ENCODE measurements at regions not wholly inside any gene's neighbourhood (a gene's known extent, or its start where the extent isn't known, plus 50 kb on each side); places are given as distances from the start of the nearest gene placed in this dataset.

DNA sequence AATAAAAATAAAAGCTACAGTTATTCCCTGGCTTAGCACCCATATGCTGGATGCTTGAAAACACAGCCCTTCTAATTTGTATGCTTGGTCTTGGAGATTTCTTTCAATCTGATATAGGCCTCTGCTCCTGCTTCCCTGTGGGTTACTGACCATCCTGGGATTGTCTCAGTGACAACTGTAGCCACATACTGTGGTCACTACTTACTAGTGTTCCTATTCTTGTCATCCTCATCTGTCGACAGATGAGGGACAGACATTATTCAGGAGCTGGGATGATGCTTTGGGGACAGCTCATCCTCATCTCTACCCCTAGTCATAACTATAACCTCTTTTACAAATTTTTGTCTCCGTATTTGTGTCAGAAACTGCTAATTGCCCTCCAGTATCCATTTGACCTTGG, 388.9 kb upstream of the MAP3K7 start:
- DNase-seq (ENCODE audit: low read depth, low spot score), result no peak
- H3K4me3 ChIP-seq (ENCODE audit: low read depth, low read length), result no peak overlapping the region
- H3K27me3 ChIP-seq (ENCODE audit: control insufficient read depth, insufficient read depth, low read length), result no peaks in the 10 kb centered on the region
- no peak overlapping the region for H3K27ac ChIP-seq (ENCODE audit: low read depth, low read length)
- H3K9me3 ChIP-seq (ENCODE audit: control insufficient read depth, insufficient read depth, low read length), result no peaks in the 10 kb centered on the region
- POLR2A ChIA-PET, result no interaction called here
- TF ChIP-seq, protein P1, sequence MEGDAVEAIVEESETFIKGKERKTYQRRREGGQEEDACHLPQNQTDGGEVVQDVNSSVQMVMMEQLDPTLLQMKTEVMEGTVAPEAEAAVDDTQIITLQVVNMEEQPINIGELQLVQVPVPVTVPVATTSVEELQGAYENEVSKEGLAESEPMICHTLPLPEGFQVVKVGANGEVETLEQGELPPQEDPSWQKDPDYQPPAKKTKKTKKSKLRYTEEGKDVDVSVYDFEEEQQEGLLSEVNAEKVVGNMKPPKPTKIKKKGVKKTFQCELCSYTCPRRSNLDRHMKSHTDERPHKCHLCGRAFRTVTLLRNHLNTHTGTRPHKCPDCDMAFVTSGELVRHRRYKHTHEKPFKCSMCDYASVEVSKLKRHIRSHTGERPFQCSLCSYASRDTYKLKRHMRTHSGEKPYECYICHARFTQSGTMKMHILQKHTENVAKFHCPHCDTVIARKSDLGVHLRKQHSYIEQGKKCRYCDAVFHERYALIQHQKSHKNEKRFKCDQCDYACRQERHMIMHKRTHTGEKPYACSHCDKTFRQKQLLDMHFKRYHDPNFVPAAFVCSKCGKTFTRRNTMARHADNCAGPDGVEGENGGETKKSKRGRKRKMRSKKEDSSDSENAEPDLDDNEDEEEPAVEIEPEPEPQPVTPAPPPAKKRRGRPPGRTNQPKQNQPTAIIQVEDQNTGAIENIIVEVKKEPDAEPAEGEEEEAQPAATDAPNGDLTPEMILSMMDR (IDR thresholded peaks at IDR 0.05; ENCODE audit: low read depth, low read length), result no peak
- CTCF ChIA-PET, result no interaction called here

DNA sequence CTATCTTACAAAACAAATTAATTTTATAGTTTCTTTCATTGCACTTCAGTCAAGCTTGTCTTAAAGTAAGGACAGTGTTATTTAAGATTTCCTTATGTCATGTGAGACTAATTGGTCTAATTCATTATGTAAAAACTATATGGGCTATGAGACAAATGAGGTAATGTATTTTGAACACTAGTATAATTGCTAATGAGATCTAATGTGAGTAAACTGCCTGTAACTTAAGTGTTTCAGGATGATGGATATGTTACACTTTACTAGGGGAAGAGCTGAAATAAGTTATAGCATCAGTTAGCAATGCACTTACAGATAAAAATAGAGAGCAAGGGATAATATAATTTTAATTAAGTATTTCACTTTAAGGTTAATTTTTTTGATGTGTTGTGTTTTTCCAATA, 386.3 kb upstream of the MAP3K7 start:
- no peak for DNase-seq (ENCODE audit: low read depth, low spot score)
- TF ChIP-seq, protein P1 (IDR thresholded peaks at IDR 0.05; ENCODE audit: low read depth, low read length), result no peak
- no peaks in the 10 kb centered on the region for H3K27me3 ChIP-seq (ENCODE audit: control insufficient read depth, insufficient read depth, low read length)
- no peak overlapping the region for H3K27ac ChIP-seq (ENCODE audit: low read depth, low read length)
- H3K9me3 ChIP-seq (ENCODE audit: control insufficient read depth, insufficient read depth, low read length), result no peaks in the 10 kb centered on the region
- ChIA-PET POLR2A (no interaction called here), CTCF (no interaction called here)
- H3K4me3 ChIP-seq (ENCODE audit: low read depth, low read length), result no peak overlapping the region

- no peak overlapping the region for H3K27ac ChIP-seq (ENCODE audit: low read depth, low read length)
- CTCF ChIA-PET, result no interaction called here
- POLR2A ChIA-PET, result no interaction called here
Measured at GRCh38 chr6:90970672-90971071, 383.8 kb upstream of the MAP3K7 start.

GRCh38 chr6:90967471-90967870, 380.6 kb upstream of the MAP3K7 start:
- POLR2A ChIA-PET, result no interaction called here
- no peak for DNase-seq (ENCODE audit: low read depth, low spot score)
- TF ChIP-seq, protein P1 (IDR thresholded peaks at IDR 0.05; ENCODE audit: low read depth, low read length), result no peak
- Histone ChIP-seq H3K27ac (ENCODE audit: low read depth, low read length) (no peak overlapping the region), H3K27me3 (ENCODE audit: control insufficient read depth, insufficient read depth, low read length) (no peaks in the 10 kb centered on the region), H3K4me3 (ENCODE audit: low read depth, low read length) (no peak overlapping the region), H3K9me3 (ENCODE audit: control insufficient read depth, insufficient read depth, low read length) (no peaks in the 10 kb centered on the region)
- CTCF ChIA-PET, result interaction anchor here (0.6 kb wide), 1 partner anchor 27 kb away, joined by 3 read pairs; no protein-coding TSS in a partner anchor

More at GRCh38 chr6:90970672-90971071, 383.8 kb upstream of the MAP3K7 start:
- DNase-seq (ENCODE audit: low read depth, low spot score), result no peak
- no peaks in the 10 kb centered on the region for H3K27me3 ChIP-seq (ENCODE audit: control insufficient read depth, insufficient read depth, low read length)
- no peak overlapping the region for H3K4me3 ChIP-seq (ENCODE audit: low read depth, low read length)
- no peaks in the 10 kb centered on the region for H3K9me3 ChIP-seq (ENCODE audit: control insufficient read depth, insufficient read depth, low read length)
- TF ChIP-seq, protein P1 (IDR thresholded peaks at IDR 0.05; ENCODE audit: low read depth, low read length), result no peak

DNA sequence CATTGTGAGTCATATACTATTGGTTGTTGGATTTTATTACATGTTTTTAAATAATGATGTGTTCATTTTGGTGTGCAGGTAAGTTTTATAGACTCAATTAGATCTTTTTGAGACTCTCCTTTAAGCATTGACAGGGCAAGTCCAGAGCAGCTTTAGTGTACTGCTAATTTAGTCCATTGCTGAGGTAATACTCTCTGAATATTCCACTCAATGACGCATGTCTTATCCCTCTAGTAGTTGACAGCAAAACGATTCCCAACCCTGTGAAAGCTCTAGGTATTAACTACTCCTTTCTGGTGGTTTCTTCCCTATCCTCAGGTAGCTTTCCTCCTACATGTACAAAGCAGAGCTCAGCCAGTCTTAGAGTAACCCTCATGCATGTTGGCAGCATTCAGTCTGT, 373.5 kb upstream of the MAP3K7 start:
- Histone ChIP-seq H3K9me3 (ENCODE audit: control insufficient read depth, insufficient read depth, low read length) (no peaks in the 10 kb centered on the region), H3K4me3 (ENCODE audit: low read depth, low read length) (no peak overlapping the region), H3K27ac (ENCODE audit: low read depth, low read length) (no peak overlapping the region), H3K27me3 (ENCODE audit: control insufficient read depth, insufficient read depth, low read length) (no peaks in the 10 kb centered on the region)
- ChIA-PET POLR2A (no interaction called here), CTCF (no interaction called here)
- DNase-seq (ENCODE audit: low read depth, low spot score), result no peak
- TF ChIP-seq, protein P1 (IDR thresholded peaks at IDR 0.05; ENCODE audit: low read depth, low read length), result no peak

Data from AG04450 (cell line).